H1 (cell line): ENCODE measurements at regions not wholly inside any gene's neighbourhood (a gene's known extent, or its start where the extent isn't known, plus 50 kb on each side); places are given as distances from the start of the nearest gene placed in this dataset.

Source experiments
- BACH1 ChIP-seq: IDR thresholded peaks from 2 replicates; pipeline ENCODE4 v1.6.1; 2012; ENCODE audit warnings: low read length, improper control_type of control experiment
- CEBPB ChIP-seq: IDR thresholded peaks from 2 replicates; pipeline ENCODE4 v1.6.1; 2012; ENCODE audit warnings: low read depth, low read length
- CHD7 ChIP-seq: fragments of 300-600 bp; sonication (generic); IDR thresholded peaks from 2 replicates; pipeline ENCODE4 v1.7.1; 2012; ENCODE audit warnings: low read length, moderate library complexity, mild to moderate bottlenecking, inconsistent platforms; ENCODE audit not compliant: insufficient replicate concordance
- CTBP2 ChIP-seq: IDR thresholded peaks from 2 replicates; pipeline ENCODE4 v1.7.0; 2011; ENCODE audit warnings: borderline replicate concordance, mild to moderate bottlenecking, moderate library complexity, mixed read lengths, low read length; ENCODE audit not compliant: insufficient read depth, insufficient read length
- CTCF ChIP-seq, 3 experiments: IDR thresholded peaks; 1 replicate in 2 of 3; 2 replicates in 1 of 3; pipeline versions ENCODE4 v1.5.1 to v1.6.1; 2011; ENCODE audit warnings: low read length in 3 of 3, mild to moderate bottlenecking in 3 of 3, inconsistent platforms in 2 of 3, low read depth in 1 of 3, moderate library complexity in 1 of 3; ENCODE audit not compliant: insufficient read depth in 1 of 3; ENCODE audit errors: control extremely low read depth in 1 of 3
- EP300 ChIP-seq, 2 experiments: IDR thresholded peaks; 1 replicate in 1 of 2; 2 replicates in 1 of 2; pipeline ENCODE4 v1.6.1; 2011 to 2012; ENCODE audit warnings: low read depth in 2 of 2, low read length in 2 of 2, mild to moderate bottlenecking in 2 of 2, borderline replicate concordance in 1 of 2, inconsistent platforms in 1 of 2, moderate library complexity in 1 of 2
- RAD21 ChIP-seq, 2 experiments: IDR thresholded peaks in 1 of 2; conservative IDR thresholded peaks in 1 of 2; 2 replicates each; pipeline ENCODE4 v1.6.1; 2011; ENCODE audit warnings: low read depth in 2 of 2, low read length in 2 of 2, improper control_type of control experiment in 1 of 2, inconsistent platforms in 1 of 2, mild to moderate bottlenecking in 1 of 2, moderate library complexity in 1 of 2
- SP4 ChIP-seq: IDR thresholded peaks from 2 replicates; pipeline ENCODE4 v1.6.1; 2012; ENCODE audit warnings: low read length, inconsistent platforms
- ZNF274 ChIP-seq: IDR thresholded peaks from 2 replicates; pipeline ENCODE4 v1.7.0; 2012; ENCODE audit warnings: low read length, borderline replicate concordance; ENCODE audit errors: extremely low read depth

GRCh38 chr9:82325907-82326306 is 337.3 kb downstream of the SPATA31D1 start (continued):
- TF ChIP-seq CHD7 = no peak
- TF ChIP-seq BACH1 = no peak
- TF ChIP-seq RAD21 (IDR thresholded peaks at IDR 0.05 in 1 of 2, conservative IDR thresholded peaks at IDR 0.05 in 1 of 2; ENCODE audit: low read depth in 2 of 2, low read length in 2 of 2) = no peak
- no peak for TF ChIP-seq EP300 (IDR thresholded peaks at IDR 0.05; ENCODE audit: borderline replicate concordance in 1 of 2, low read depth in 2 of 2, low read length in 2 of 2)
- no peak for TF ChIP-seq ZNF274
- TF ChIP-seq SP4 = no peak
- no peak for TF ChIP-seq CTBP2
- no peak for TF ChIP-seq CTCF (IDR thresholded peaks at IDR 0.05; ENCODE audit: control extremely low read depth in 1 of 3, insufficient read depth in 1 of 3, low read depth in 1 of 3, low read length in 3 of 3)
- TF ChIP-seq CEBPB = no peak
